ENCODE measurements at regions not wholly inside any gene's neighbourhood (a gene's known extent, or its start where the extent isn't known, plus 50 kb on each side); places are given as distances from the start of the nearest gene placed in this dataset.

DNA sequence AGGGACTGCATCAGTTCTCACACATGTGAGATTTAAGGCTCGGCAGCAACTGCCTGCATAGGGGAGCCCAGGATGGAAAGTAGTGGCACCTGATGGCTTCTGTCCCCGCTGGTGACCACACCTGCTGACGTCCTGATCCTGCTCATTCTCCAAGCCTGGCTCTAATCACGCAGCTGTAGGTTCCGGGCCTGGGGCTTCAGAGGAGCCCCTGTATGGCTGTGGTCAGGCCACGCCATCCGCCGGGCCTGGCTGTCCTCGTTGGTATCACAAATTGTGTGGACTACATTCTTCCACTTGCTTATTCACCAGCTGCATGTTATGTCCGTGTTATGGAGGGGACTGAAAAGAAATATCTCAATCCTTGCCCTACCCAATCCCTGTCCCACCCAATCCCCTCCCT is 580.0 kb downstream of the TBC1D22A start:
- Histone ChIP-seq H3K4me1 (replicated peaks in 1 of 2) (no peaks in the 10 kb centered on the region), H3K27me3 (no peaks in the 10 kb centered on the region), H3K36me3 (replicated peaks in 1 of 2) (no peaks in the 10 kb centered on the region), H3K9me3 (replicated peaks in 1 of 3) (no peaks in the 10 kb centered on the region), H3K4me3 (no peak overlapping the region), H3K27ac (no peak overlapping the region)
- intact Hi-C loops (cut with DNase I) = no loop called here
- 79 to 90% (median 85%) methylated on average over 8 to 10 of the region's 10 CpGs for WGBS, 4 donors
- no peak for TF ChIP-seq POLR2A (IDR thresholded peaks at IDR 0.05)
- TF ChIP-seq, protein P1, sequence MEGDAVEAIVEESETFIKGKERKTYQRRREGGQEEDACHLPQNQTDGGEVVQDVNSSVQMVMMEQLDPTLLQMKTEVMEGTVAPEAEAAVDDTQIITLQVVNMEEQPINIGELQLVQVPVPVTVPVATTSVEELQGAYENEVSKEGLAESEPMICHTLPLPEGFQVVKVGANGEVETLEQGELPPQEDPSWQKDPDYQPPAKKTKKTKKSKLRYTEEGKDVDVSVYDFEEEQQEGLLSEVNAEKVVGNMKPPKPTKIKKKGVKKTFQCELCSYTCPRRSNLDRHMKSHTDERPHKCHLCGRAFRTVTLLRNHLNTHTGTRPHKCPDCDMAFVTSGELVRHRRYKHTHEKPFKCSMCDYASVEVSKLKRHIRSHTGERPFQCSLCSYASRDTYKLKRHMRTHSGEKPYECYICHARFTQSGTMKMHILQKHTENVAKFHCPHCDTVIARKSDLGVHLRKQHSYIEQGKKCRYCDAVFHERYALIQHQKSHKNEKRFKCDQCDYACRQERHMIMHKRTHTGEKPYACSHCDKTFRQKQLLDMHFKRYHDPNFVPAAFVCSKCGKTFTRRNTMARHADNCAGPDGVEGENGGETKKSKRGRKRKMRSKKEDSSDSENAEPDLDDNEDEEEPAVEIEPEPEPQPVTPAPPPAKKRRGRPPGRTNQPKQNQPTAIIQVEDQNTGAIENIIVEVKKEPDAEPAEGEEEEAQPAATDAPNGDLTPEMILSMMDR (IDR thresholded peaks at IDR 0.05) = no peak
- DNase-seq = peak in 1 of 7 donors; percentile 24

DNA sequence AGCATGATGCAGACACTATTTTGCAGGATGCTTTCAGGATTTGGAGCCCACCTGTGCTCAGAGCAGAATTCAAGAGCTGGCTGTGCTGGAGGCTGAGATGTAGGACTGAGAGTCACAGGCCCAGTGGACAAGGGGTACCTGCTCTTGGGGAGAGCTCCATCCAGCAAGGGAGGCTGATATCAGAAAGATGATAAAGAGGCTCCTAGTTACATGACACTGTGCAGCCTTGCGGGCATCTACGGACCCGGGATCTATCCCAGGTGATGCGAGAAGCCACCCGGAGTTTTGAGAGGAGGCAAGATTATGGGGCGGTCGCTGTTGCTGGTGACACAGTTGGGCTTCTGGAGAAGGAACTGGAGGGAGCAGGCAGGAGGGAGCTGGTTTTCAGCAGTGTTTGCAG is 579.0 kb downstream of the TBC1D22A start:
- Histone ChIP-seq H3K36me3 (replicated peaks in 1 of 2) (no peaks in the 10 kb centered on the region), H3K27ac (no peak overlapping the region), H3K4me1 (replicated peaks in 1 of 2) (no peaks in the 10 kb centered on the region), H3K27me3 (no peaks in the 10 kb centered on the region), H3K9me3 (replicated peaks in 1 of 3) (no peaks in the 10 kb centered on the region), H3K4me3 (no peak overlapping the region)
- intact Hi-C loops (cut with DNase I) = no loop called here
- DNase-seq = peak in 1 of 7 donors; percentile 18
- WGBS, 4 donors = 82 to 90% (median 86%) methylated on average over 7 of the region's 7 CpGs
- TF ChIP-seq, protein P1 (IDR thresholded peaks at IDR 0.05) = no peak
- no peak for TF ChIP-seq POLR2A (IDR thresholded peaks at IDR 0.05)

DNA sequence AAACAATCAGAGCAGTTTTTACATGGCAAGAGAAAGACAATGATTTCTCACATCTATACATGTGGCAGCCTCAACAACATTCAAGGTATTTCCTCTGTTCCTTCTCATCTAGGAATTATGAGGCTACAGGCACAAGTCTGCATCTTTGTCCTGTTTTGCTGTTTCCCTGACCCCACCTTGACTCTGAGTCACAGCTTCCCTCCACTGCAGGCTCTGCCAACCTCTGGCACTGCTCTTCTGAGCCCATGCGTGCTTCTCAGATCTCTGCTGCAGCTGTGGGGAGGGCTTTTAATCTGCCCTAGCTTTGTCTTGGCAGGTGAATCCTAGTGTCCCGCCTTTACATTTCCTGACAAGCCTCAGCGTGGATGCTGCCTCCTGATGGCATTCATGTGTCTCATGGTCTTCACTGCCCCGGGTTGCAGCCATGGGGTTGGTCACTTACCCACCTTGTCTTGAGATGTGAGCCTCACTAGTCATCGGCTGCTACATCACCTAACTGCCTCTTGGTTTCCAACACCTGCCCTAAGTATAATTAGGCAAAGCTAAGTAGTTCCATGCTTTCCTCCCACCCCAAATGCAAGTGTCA is 578.5 kb downstream of the TBC1D22A start:
- no peaks in the 10 kb centered on the region for H3K4me1 ChIP-seq (replicated peaks in 1 of 2)
- no peaks in the 10 kb centered on the region for H3K9me3 ChIP-seq (replicated peaks in 1 of 3)
- DNase-seq = peak in 1 of 7 donors; percentile 11
- no peak overlapping the region for H3K4me3 ChIP-seq
- intact Hi-C loops (cut with DNase I) = no loop called here
- H3K36me3 ChIP-seq (replicated peaks in 1 of 2) = no peaks in the 10 kb centered on the region
- WGBS, 4 donors = 67 to 71% (median 70%) methylated on average over 5 of the region's 5 CpGs
- H3K27me3 ChIP-seq = no peaks in the 10 kb centered on the region
- no peak for TF ChIP-seq POLR2A (IDR thresholded peaks at IDR 0.05)
- TF ChIP-seq, protein P1 (IDR thresholded peaks at IDR 0.05) = no peak
- no peak overlapping the region for H3K27ac ChIP-seq

DNA sequence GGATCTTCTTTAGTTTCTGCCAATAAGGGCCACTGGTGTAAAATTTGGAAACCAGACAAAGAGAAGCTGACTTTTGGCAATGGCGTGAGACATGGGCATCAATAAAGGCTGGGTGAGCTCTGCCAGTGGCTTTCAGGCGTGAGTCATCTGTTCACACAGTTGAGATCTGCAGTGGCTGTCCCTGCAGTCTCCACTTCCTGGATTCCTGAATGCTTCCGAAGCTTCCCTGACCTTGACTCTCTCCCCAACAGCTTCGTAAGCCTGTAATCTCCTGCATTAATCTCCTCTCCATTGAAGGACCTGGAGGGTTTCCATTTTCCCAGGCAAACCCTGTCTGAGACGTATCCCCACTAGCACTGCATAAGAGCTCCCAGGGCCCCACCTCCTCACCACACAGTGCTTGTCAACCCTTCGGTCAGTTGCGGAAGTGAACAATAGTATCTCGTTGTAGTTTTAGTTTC is 574.7 kb downstream of the TBC1D22A start:
- Histone ChIP-seq H3K9me3 (replicated peaks in 1 of 3) (no peaks in the 10 kb centered on the region), H3K4me1 (replicated peaks in 1 of 2) (no peaks in the 10 kb centered on the region), H3K4me3 (no peak overlapping the region), H3K27me3 (no peaks in the 10 kb centered on the region), H3K36me3 (replicated peaks in 1 of 2) (no peaks in the 10 kb centered on the region), H3K27ac (peak overlapping the region in 1 of 5 donors; percentile 10)
- peak in 6 of 7 donors; percentile 39 to 73 (median 67) for DNase-seq
- 26 to 48% (median 36%) methylated on average over 8 of the region's 8 CpGs for WGBS, 4 donors
- TF ChIP-seq POLR2A (IDR thresholded peaks at IDR 0.05) = no peak
- TF ChIP-seq, protein P1 (IDR thresholded peaks at IDR 0.05) = no peak
- intact Hi-C loops (cut with DNase I) = no loop called here

Data from adrenal gland (tissue), 9 donors.